Testis (tissue), 2 donors: ENCODE measurements at regions not wholly inside any gene's neighbourhood (a gene's known extent, or its start where the extent isn't known, plus 50 kb on each side); places are given as distances from the start of the nearest gene placed in this dataset.

Experiments
- CTCF ChIP-seq, 3 experiments: fragments of 450-650 bp in 2 of 3; fragments of 200-600 bp in 1 of 3; sonication (generic) in 1 of 3; IDR thresholded peaks; one replicate each; pipeline ENCODE4 v1.5.1; 2016 to 2019; ENCODE audit warnings: antibody characterized with exemption in 3 of 3, mild to moderate bottlenecking in 2 of 3, moderate library complexity in 1 of 3
- POLR2A ChIP-seq: fragments of 450-650 bp; IDR thresholded peaks from one replicate; pipeline ENCODE4 v1.6.1; 2017; ENCODE audit warnings: antibody characterized with exemption, mild to moderate bottlenecking, moderate library complexity

DNA sequence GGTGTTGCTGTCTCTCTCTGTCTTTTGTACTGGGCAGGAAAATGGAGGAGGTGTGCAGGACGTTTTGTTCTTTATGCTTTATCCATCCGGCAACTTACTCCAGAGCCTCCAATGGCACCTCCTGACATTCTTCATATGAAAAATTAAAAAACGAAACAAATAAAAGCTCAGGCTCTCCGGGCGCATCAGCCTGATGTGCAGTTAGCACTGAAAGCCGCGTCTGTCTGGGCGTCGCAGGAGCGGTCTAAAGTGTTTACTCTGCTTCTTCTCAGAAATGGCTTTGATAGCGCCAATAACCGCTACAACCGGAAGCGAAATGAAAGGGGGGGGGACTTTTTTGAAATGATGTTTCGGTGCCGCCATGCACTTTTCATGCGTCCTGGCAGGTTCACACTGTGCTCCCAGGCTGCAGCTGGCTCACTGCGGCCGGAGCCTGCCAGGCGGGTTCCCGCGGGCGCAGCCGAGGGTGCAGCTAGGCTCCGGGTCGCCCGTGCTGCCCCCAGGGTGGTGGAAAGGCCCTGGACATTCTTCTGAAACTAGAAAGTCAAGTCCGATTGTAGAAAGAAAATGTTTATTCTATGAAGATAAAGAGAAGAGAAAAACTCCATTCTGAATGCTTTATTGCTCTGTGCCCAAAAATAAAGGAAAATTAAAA, 407.7 kb upstream of the IRX1 start:
- TF ChIP-seq CTCF (IDR thresholded peaks at IDR 0.05) (no peak), POLR2A (no peak)
